Neural cell (in vitro differentiated cells): ENCODE measurements at regions not wholly inside any gene's neighbourhood (a gene's known extent, or its start where the extent isn't known, plus 50 kb on each side); places are given as distances from the start of the nearest gene placed in this dataset.

Experiments used
- EP300 ChIP-seq: fragments of 450-650 bp; conservative IDR thresholded peaks from 2 replicates; pipeline ENCODE4 v1.6.1; 2014; ENCODE audit warnings: antibody characterized with exemption, mild to moderate bottlenecking, moderate library complexity; ENCODE audit not compliant: poor library complexity, severe bottlenecking
- EZH2 ChIP-seq: fragments of 200-600, 300-800 bp; shearing (Covaris generic), sonication (generic); IDR thresholded peaks from 2 replicates; pipeline ENCODE4 v1.6.1; 2014; ENCODE audit warnings: antibody characterized with exemption, low read length, borderline replicate concordance, mild to moderate bottlenecking; ENCODE audit not compliant: insufficient read depth, poor library complexity, severe bottlenecking
- MXI1 ChIP-seq: fragments of 450-650 bp; conservative IDR thresholded peaks from 2 replicates; pipeline ENCODE4 v1.6.1; 2014; ENCODE audit warnings: antibody characterized with exemption, mild to moderate bottlenecking; ENCODE audit not compliant: poor library complexity, severe bottlenecking
- POLR2AphosphoS5 ChIP-seq: IDR thresholded peaks from 2 replicates; pipeline ENCODE4 v1.6.1; 2012
- RAD21 ChIP-seq: fragments of 450-650 bp; conservative IDR thresholded peaks from 2 replicates; pipeline ENCODE4 v1.6.1; 2014; ENCODE audit warnings: antibody characterized with exemption, mild to moderate bottlenecking, moderate library complexity
- SMC3 ChIP-seq: fragments of 450-650 bp; conservative IDR thresholded peaks from 2 replicates; pipeline ENCODE4 v1.6.1; 2014; ENCODE audit warnings: antibody characterized with exemption, mild to moderate bottlenecking, moderate library complexity; ENCODE audit not compliant: poor library complexity
- TAF1 ChIP-seq: IDR thresholded peaks from 2 replicates; pipeline ENCODE4 v1.6.1; 2012; ENCODE audit warnings: low read depth
- TF ChIP-seq, protein P1 (sequence below): fragments of 450-650 bp; IDR thresholded peaks from 2 replicates; pipeline ENCODE4 v1.5.1; 2014; ENCODE audit warnings: antibody characterized with exemption, mild to moderate bottlenecking, moderate library complexity; ENCODE audit not compliant: poor library complexity, severe bottlenecking
- TF ChIP-seq, protein P2 (sequence below): IDR thresholded peaks from 2 replicates; pipeline ENCODE4 v1.6.1; 2012; ENCODE audit warnings: borderline replicate concordance

DNA sequence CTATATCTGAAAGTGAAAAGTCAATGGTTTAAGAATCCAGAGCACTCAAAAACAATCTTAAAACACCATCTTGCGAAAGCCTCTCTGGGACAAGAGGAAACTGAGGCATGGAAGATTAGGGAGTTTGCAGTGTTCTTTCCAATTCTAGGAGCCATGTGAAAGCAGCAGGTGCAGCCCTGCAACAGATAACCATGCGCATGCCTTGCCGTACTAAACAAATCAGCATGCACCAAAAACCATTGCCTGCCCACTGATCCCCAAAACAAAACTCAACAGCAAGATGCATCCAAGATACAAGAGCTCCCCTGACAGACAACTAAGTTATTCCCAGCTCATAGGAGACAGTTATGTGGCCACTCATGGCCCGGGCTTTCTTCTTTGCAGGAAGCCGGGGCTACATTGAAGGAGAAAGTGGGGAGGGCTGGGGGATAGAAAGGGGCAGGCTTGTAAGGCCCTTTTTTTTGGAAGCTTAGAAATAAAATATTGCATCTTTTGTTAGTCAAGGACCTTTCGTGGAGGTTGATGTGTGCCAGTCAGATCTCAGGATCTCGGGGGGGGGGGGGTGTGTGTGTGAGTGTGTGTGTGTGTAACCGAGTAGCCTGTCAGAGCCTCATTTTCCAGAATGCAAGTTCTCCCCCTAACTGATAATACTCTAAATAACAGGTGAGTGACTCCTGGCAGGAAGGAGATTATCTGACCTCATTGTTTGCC is 178.4 kb downstream of the MBOAT1 start:
- TF ChIP-seq, protein P1, sequence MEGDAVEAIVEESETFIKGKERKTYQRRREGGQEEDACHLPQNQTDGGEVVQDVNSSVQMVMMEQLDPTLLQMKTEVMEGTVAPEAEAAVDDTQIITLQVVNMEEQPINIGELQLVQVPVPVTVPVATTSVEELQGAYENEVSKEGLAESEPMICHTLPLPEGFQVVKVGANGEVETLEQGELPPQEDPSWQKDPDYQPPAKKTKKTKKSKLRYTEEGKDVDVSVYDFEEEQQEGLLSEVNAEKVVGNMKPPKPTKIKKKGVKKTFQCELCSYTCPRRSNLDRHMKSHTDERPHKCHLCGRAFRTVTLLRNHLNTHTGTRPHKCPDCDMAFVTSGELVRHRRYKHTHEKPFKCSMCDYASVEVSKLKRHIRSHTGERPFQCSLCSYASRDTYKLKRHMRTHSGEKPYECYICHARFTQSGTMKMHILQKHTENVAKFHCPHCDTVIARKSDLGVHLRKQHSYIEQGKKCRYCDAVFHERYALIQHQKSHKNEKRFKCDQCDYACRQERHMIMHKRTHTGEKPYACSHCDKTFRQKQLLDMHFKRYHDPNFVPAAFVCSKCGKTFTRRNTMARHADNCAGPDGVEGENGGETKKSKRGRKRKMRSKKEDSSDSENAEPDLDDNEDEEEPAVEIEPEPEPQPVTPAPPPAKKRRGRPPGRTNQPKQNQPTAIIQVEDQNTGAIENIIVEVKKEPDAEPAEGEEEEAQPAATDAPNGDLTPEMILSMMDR: no peak
- TF ChIP-seq POLR2AphosphoS5: no peak
- no peak for TF ChIP-seq EZH2
- no peak for TF ChIP-seq TAF1
- TF ChIP-seq SMC3: no peak
- TF ChIP-seq, protein P2, sequence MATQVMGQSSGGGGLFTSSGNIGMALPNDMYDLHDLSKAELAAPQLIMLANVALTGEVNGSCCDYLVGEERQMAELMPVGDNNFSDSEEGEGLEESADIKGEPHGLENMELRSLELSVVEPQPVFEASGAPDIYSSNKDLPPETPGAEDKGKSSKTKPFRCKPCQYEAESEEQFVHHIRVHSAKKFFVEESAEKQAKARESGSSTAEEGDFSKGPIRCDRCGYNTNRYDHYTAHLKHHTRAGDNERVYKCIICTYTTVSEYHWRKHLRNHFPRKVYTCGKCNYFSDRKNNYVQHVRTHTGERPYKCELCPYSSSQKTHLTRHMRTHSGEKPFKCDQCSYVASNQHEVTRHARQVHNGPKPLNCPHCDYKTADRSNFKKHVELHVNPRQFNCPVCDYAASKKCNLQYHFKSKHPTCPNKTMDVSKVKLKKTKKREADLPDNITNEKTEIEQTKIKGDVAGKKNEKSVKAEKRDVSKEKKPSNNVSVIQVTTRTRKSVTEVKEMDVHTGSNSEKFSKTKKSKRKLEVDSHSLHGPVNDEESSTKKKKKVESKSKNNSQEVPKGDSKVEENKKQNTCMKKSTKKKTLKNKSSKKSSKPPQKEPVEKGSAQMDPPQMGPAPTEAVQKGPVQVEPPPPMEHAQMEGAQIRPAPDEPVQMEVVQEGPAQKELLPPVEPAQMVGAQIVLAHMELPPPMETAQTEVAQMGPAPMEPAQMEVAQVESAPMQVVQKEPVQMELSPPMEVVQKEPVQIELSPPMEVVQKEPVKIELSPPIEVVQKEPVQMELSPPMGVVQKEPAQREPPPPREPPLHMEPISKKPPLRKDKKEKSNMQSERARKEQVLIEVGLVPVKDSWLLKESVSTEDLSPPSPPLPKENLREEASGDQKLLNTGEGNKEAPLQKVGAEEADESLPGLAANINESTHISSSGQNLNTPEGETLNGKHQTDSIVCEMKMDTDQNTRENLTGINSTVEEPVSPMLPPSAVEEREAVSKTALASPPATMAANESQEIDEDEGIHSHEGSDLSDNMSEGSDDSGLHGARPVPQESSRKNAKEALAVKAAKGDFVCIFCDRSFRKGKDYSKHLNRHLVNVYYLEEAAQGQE: no peak
- no peak for TF ChIP-seq EP300
- TF ChIP-seq RAD21: no peak
- no peak for TF ChIP-seq MXI1
